ENCODE measurements at regions not wholly inside any gene's neighbourhood (a gene's known extent, or its start where the extent isn't known, plus 50 kb on each side); places are given as distances from the start of the nearest gene placed in this dataset.

- TF ChIP-seq ATF7 (IDR thresholded peaks at IDR 0.05): no peak
- no peak for TF ChIP-seq ATF7 (CRISPR knock-in tag; IDR thresholded peaks at IDR 0.05)
Observed at GRCh38 chr5:126103868-126104267, 319.3 kb upstream of the GRAMD2B start (continued).

DNA sequence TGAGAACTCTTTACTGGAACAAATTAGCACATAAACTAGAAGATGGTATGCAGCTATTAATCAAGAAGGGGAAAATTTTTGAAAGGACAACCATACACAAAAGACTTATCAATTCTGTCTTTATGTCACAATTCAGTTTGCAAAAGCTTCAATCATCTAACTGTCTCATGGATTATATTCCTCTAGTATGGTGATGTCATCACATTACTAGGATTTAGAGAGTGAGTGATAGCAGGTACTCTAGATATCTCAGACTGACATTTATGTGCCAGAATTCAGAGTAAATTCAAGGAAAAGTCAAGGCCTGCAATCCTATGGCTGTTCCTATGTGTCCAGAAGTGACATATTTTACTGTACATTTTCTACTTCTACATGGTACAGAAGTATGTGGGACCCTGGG lies 318.9 kb upstream of the GRAMD2B start:
- intact Hi-C loops (cut with micrococcal nuclease; ENCODE audit: unreplicated experiment): no loop called here
- no peak overlapping the region for H3K27ac ChIP-seq (ENCODE audit: extremely low read length, insufficient read depth, low read length)
- in situ Hi-C loops (cut with HindIII; ENCODE audit: extremely low pct_ligation_motif_present, low pct_unique_long_range_greater_than_20kb): no loop called here
- DNase-seq (ENCODE audit: low spot score) (no peak), ATAC-seq (no peak), FAIRE-seq (no peak)
- H3K36me3 ChIP-seq (replicated peaks in 1 of 2; ENCODE audit: control insufficient read depth in 1 of 2, insufficient read depth in 2 of 2, low read length in 2 of 2): no peaks in the 10 kb centered on the region
- H3K4me2 ChIP-seq (ENCODE audit: low read depth, low read length): no peak overlapping the region
- no peaks in the 10 kb centered on the region for H4K20me1 ChIP-seq (ENCODE audit: insufficient read depth, low read length)
- ChIA-PET POLR2A (no interaction called here), CTCF (ENCODE audit: low intra/inter-chr PET ratio, low total read pairs) (no interaction called here)
- H3K27me3 ChIP-seq (ENCODE audit: control insufficient read depth in 1 of 2, insufficient read depth in 2 of 2, low read length in 2 of 2): no peaks in the 10 kb centered on the region
- H3K9ac ChIP-seq (ENCODE audit: insufficient read depth, low read depth, low read length): no peak overlapping the region
- H3K79me2 ChIP-seq (ENCODE audit: insufficient read depth, low read length): no peaks in the 10 kb centered on the region
- no peak overlapping the region for H3K4me3 ChIP-seq (replicated peaks in 1 of 3; ENCODE audit: insufficient read depth in 1 of 3, low read depth in 2 of 3, low read length in 3 of 3)
- no peak overlapping the region for H2AFZ ChIP-seq (ENCODE audit: low read length)
- no peaks in the 10 kb centered on the region for H3K9me3 ChIP-seq (ENCODE audit: low read length)
- no peaks in the 10 kb centered on the region for H3K4me1 ChIP-seq (ENCODE audit: insufficient read depth, low read length)
- no TSS peak for BruUV-seq (replicated peaks)
- TF ChIP-seq, protein P1, sequence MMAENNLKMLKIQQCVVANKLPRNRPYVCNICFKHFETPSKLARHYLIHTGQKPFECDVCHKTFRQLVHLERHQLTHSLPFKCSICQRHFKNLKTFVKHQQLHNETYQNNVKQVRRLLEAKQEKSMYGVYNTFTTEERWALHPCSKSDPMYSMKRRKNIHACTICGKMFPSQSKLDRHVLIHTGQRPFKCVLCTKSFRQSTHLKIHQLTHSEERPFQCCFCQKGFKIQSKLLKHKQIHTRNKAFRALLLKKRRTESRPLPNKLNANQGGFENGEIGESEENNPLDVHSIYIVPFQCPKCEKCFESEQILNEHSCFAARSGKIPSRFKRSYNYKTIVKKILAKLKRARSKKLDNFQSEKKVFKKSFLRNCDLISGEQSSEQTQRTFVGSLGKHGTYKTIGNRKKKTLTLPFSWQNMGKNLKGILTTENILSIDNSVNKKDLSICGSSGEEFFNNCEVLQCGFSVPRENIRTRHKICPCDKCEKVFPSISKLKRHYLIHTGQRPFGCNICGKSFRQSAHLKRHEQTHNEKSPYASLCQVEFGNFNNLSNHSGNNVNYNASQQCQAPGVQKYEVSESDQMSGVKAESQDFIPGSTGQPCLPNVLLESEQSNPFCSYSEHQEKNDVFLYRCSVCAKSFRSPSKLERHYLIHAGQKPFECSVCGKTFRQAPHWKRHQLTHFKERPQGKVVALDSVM (CRISPR knock-in tag; IDR thresholded peaks at IDR 0.05): no peak
- TF ChIP-seq ATF7 (IDR thresholded peaks at IDR 0.05) (peak; percentile 84), ATF7 (CRISPR knock-in tag; IDR thresholded peaks at IDR 0.05) (no peak)

DNA sequence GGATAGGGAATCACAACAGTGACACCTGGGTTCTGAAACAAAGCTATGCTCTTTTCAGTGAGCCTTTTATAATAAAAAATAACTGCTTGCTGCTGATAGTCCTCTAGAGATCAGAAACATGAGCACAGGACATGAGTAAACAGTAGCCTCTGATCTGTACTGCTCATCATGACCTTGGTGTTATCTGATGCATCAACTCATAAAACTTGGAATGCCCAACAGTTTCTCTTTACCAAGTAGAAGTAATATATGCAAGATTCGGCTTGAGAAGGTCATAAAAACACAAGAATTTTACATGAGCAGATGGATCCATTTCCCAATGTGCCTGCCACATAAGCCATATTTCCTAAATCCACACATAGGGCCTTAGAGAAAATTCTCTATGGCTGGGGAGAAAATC lies 318.3 kb upstream of the GRAMD2B start:
- Histone ChIP-seq H4K20me1 (ENCODE audit: insufficient read depth, low read length) (no peaks in the 10 kb centered on the region), H3K9me3 (ENCODE audit: low read length) (no peaks in the 10 kb centered on the region), H3K27ac (ENCODE audit: extremely low read length, insufficient read depth, low read length) (no peak overlapping the region), H3K36me3 (replicated peaks in 1 of 2; ENCODE audit: control insufficient read depth in 1 of 2, insufficient read depth in 2 of 2, low read length in 2 of 2) (no peaks in the 10 kb centered on the region), H3K9ac (ENCODE audit: insufficient read depth, low read depth, low read length) (no peak overlapping the region), H3K4me3 (replicated peaks in 1 of 3; ENCODE audit: insufficient read depth in 1 of 3, low read depth in 2 of 3, low read length in 3 of 3) (no peak overlapping the region), H3K4me2 (ENCODE audit: low read depth, low read length) (no peak overlapping the region), H2AFZ (ENCODE audit: low read length) (no peak overlapping the region), H3K27me3 (ENCODE audit: control insufficient read depth in 1 of 2, insufficient read depth in 2 of 2, low read length in 2 of 2) (no peaks in the 10 kb centered on the region), H3K4me1 (ENCODE audit: insufficient read depth, low read length) (no peaks in the 10 kb centered on the region), H3K79me2 (ENCODE audit: insufficient read depth, low read length) (no peaks in the 10 kb centered on the region)
- WGBS (ENCODE audit: low lambda C conversion rate): 0% methylated on average over 1 of the region's 1 CpG
- intact Hi-C loops (cut with micrococcal nuclease; ENCODE audit: unreplicated experiment) (no loop called here), in situ Hi-C loops (cut with HindIII; ENCODE audit: extremely low pct_ligation_motif_present, low pct_unique_long_range_greater_than_20kb) (no loop called here)
- ATAC-seq: no peak
- CTCF ChIA-PET (ENCODE audit: low intra/inter-chr PET ratio, low total read pairs): no interaction called here
- no peak for FAIRE-seq
- POLR2A ChIA-PET: no interaction called here
- DNase-seq (ENCODE audit: low spot score): no peak
- BruUV-seq (replicated peaks): no TSS peak
- TF ChIP-seq YY1 (IDR thresholded peaks at IDR 0.05; ENCODE audit: insufficient read depth, insufficient replicate concordance, low read depth, low read length) (no peak), RXRB (CRISPR knock-in tag; IDR thresholded peaks at IDR 0.05; ENCODE audit: borderline replicate concordance) (no peak), NR2F1 (CRISPR knock-in tag; IDR thresholded peaks at IDR 0.05) (no peak), GATA4 (IDR thresholded peaks at IDR 0.05; ENCODE audit: borderline replicate concordance, low read depth) (no peak), ZNF382 (CRISPR knock-in tag; IDR thresholded peaks at IDR 0.05; ENCODE audit: borderline replicate concordance) (no peak), PHB2 (IDR thresholded peaks at IDR 0.05; ENCODE audit: partially characterized antibody) (no peak), TAF1 (CRISPR knock-in tag; IDR thresholded peaks at IDR 0.05) (no peak), KDM4B (CRISPR knock-in tag; IDR thresholded peaks at IDR 0.05) (no peak), RARA (CRISPR knock-in tag; IDR thresholded peaks at IDR 0.05) (no peak), RFX5 (IDR thresholded peaks at IDR 0.05; ENCODE audit: low read depth, low read length) (no peak), SNAPC2 (CRISPR knock-in tag; IDR thresholded peaks at IDR 0.05) (no peak)
- TF ChIP-seq, protein P2, sequence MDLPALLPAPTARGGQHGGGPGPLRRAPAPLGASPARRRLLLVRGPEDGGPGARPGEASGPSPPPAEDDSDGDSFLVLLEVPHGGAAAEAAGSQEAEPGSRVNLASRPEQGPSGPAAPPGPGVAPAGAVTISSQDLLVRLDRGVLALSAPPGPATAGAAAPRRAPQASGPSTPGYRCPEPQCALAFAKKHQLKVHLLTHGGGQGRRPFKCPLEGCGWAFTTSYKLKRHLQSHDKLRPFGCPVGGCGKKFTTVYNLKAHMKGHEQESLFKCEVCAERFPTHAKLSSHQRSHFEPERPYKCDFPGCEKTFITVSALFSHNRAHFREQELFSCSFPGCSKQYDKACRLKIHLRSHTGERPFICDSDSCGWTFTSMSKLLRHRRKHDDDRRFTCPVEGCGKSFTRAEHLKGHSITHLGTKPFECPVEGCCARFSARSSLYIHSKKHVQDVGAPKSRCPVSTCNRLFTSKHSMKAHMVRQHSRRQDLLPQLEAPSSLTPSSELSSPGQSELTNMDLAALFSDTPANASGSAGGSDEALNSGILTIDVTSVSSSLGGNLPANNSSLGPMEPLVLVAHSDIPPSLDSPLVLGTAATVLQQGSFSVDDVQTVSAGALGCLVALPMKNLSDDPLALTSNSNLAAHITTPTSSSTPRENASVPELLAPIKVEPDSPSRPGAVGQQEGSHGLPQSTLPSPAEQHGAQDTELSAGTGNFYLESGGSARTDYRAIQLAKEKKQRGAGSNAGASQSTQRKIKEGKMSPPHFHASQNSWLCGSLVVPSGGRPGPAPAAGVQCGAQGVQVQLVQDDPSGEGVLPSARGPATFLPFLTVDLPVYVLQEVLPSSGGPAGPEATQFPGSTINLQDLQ (CRISPR knock-in tag; IDR thresholded peaks at IDR 0.05): no peak

All from HepG2 (cell line).